SK-N-SH treated with all-trans-retinoic acid at 6 μM for 48 hours (cell line): ENCODE measurements at regions not wholly inside any gene's neighbourhood (a gene's known extent, or its start where the extent isn't known, plus 50 kb on each side); places are given as distances from the start of the nearest gene placed in this dataset.
A peak's percentile ranks its signal among the peaks of the same experiment; 100 is the strongest.

ENCODE experiments used
- ATAC-seq: fragments of 200-7000 bp; cut with Tn5 transposase; 3 replicates; pipeline ENCODE4 v1.9.1; 2020; ENCODE audit warnings: mild to moderate bottlenecking, moderate library complexity
- ARNTL ChIP-seq: fragments of 450-650 bp; formaldehyde crosslinking; IDR thresholded peaks from 2 replicates; pipeline ENCODE4 v1.5.0; 2020; ENCODE audit warnings: low read depth, mild to moderate bottlenecking, moderate library complexity, borderline replicate concordance
- BACH2 ChIP-seq: fragments of 250-450 bp; sonication (Bioruptor Pico); IDR thresholded peaks from 2 replicates; pipeline ENCODE4 v1.9.0; 2021; ENCODE audit warnings: mild to moderate bottlenecking, borderline replicate concordance
- CSDC2 ChIP-seq: fragments of 250-450 bp; sonication (Bioruptor Pico); IDR thresholded peaks from 2 replicates; pipeline ENCODE4 v1.5.0; 2020; ENCODE audit warnings: mild to moderate bottlenecking, moderate library complexity
- ESRRG ChIP-seq: fragments of 250-450 bp; sonication (Bioruptor Pico); IDR thresholded peaks from 2 replicates; pipeline ENCODE4 v1.6.1; 2021; ENCODE audit warnings: mild to moderate bottlenecking
- GLIS3 ChIP-seq: fragments of 250-450 bp; sonication (Bioruptor Pico); IDR thresholded peaks from 2 replicates; pipeline ENCODE4 v1.5.0; 2020; ENCODE audit warnings: mild to moderate bottlenecking, moderate library complexity
- OSR1 ChIP-seq: fragments of 250-450 bp; sonication (Bioruptor Pico); IDR thresholded peaks from 2 replicates; pipeline ENCODE4 v1.8.0; 2022; ENCODE audit warnings: moderate library complexity, mild to moderate bottlenecking, inconsistent platforms
- PPARA ChIP-seq: fragments of 250-450 bp; sonication (Bioruptor Pico); IDR thresholded peaks from 2 replicates; pipeline ENCODE4 v1.5.0; 2020; ENCODE audit warnings: mild to moderate bottlenecking, borderline replicate concordance
- RARB ChIP-seq: fragments of 250-450 bp; sonication (Bioruptor Pico); IDR thresholded peaks from 2 replicates; pipeline ENCODE4 v1.8.0; 2021; ENCODE audit warnings: mild to moderate bottlenecking, moderate library complexity
- SNAI2 ChIP-seq: fragments of 250-450 bp; sonication (Bioruptor Pico); IDR thresholded peaks from 2 replicates; pipeline ENCODE4 v1.5.0; 2020; ENCODE audit warnings: mild to moderate bottlenecking, moderate library complexity
- TCF4 ChIP-seq: fragments of 250-450 bp; sonication (Bioruptor Pico); IDR thresholded peaks from 2 replicates; pipeline ENCODE4 v1.8.0; 2021; ENCODE audit warnings: mild to moderate bottlenecking, moderate library complexity, borderline replicate concordance
- ZFP3 ChIP-seq: fragments of 250-450 bp; sonication (Bioruptor Pico); IDR thresholded peaks from 2 replicates; pipeline ENCODE4 v1.5.0; 2020; ENCODE audit warnings: mild to moderate bottlenecking, moderate library complexity
- ZFP30 ChIP-seq: fragments of 450-650 bp; formaldehyde crosslinking; IDR thresholded peaks from 2 replicates; pipeline ENCODE4 v1.5.0; 2022; ENCODE audit warnings: mild to moderate bottlenecking, moderate library complexity
- ZNF70 ChIP-seq: fragments of 450-650 bp; formaldehyde crosslinking; IDR thresholded peaks from 2 replicates; pipeline ENCODE4 v1.5.0; 2020; ENCODE audit warnings: mild to moderate bottlenecking, moderate library complexity
- ZNF8 ChIP-seq: fragments of 450-650 bp; formaldehyde crosslinking; IDR thresholded peaks from 2 replicates; pipeline ENCODE4 v1.5.0; 2020; ENCODE audit warnings: mild to moderate bottlenecking, moderate library complexity
- TF ChIP-seq, protein P1 (sequence below): fragments of 250-450 bp; sonication (Bioruptor Pico); IDR thresholded peaks from 2 replicates; pipeline ENCODE4 v1.5.1; 2021; ENCODE audit warnings: mild to moderate bottlenecking, moderate library complexity
- TF ChIP-seq, protein P2 (sequence below): fragments of 250-450 bp; sonication (Bioruptor Pico); IDR thresholded peaks from 2 replicates; pipeline ENCODE4 v1.8.0; 2021; ENCODE audit warnings: low read depth, mild to moderate bottlenecking, moderate library complexity, borderline replicate concordance
- TF ChIP-seq, protein P3 (sequence below): fragments of 250-450 bp; sonication (Bioruptor Pico); IDR thresholded peaks from 2 replicates; pipeline ENCODE4 v1.5.0; 2020; ENCODE audit warnings: mild to moderate bottlenecking, moderate library complexity
- TF ChIP-seq, protein P4 (sequence below): fragments of 250-450 bp; sonication (Bioruptor Pico); IDR thresholded peaks from 2 replicates; pipeline ENCODE4 v1.8.0; 2020; ENCODE audit warnings: mild to moderate bottlenecking, moderate library complexity, borderline replicate concordance

DNA sequence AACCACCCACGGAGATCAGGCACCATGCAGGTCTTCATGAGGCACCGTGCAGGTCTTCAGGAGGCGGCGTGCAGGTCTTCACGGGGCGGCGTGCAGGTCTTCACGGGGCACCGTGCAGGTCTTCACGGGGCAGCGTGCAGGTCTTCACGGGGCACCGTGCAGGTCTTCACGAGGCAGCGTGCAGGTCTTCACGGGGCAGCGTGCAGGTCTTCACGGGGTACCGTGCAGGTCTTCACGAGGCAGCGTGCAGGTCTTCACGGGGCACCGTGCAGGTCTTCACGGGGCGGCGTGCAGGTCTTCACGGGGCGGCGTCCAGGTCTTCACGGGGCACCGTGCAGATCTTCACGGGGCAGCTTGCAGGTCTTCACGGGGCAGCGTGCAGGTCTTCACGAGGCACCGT is 350.4 kb upstream of the PKDCC start:
- TF ChIP-seq ZFP3 (CRISPR knock-in tag) (no peak), ZNF8 (CRISPR knock-in tag) (no peak), PPARA (CRISPR knock-in tag) (no peak), TCF4 (no peak), ZNF70 (CRISPR knock-in tag) (no peak), RARB (CRISPR knock-in tag) (no peak), CSDC2 (CRISPR knock-in tag) (no peak), BACH2 (CRISPR knock-in tag) (no peak), ZFP30 (CRISPR knock-in tag) (no peak), OSR1 (CRISPR knock-in tag) (no peak), GLIS3 (CRISPR knock-in tag) (no peak), ARNTL (no peak), SNAI2 (CRISPR knock-in tag) (no peak), ESRRG (CRISPR knock-in tag) (no peak)
- TF ChIP-seq, protein P1, sequence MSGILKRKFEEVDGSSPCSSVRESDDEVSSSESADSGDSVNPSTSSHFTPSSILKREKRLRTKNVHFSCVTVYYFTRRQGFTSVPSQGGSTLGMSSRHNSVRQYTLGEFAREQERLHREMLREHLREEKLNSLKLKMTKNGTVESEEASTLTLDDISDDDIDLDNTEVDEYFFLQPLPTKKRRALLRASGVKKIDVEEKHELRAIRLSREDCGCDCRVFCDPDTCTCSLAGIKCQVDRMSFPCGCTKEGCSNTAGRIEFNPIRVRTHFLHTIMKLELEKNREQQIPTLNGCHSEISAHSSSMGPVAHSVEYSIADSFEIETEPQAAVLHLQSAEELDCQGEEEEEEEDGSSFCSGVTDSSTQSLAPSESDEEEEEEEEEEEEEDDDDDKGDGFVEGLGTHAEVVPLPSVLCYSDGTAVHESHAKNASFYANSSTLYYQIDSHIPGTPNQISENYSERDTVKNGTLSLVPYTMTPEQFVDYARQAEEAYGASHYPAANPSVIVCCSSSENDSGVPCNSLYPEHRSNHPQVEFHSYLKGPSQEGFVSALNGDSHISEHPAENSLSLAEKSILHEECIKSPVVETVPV (CRISPR knock-in tag) = no peak
- TF ChIP-seq, protein P2, sequence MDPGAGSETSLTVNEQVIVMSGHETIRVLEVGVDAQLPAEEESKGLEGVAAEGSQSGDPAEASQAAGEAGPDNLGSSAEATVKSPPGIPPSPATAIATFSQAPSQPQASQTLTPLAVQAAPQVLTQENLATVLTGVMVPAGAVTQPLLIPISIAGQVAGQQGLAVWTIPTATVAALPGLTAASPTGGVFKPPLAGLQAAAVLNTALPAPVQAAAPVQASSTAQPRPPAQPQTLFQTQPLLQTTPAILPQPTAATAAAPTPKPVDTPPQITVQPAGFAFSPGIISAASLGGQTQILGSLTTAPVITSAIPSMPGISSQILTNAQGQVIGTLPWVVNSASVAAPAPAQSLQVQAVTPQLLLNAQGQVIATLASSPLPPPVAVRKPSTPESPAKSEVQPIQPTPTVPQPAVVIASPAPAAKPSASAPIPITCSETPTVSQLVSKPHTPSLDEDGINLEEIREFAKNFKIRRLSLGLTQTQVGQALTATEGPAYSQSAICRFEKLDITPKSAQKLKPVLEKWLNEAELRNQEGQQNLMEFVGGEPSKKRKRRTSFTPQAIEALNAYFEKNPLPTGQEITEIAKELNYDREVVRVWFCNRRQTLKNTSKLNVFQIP (CRISPR knock-in tag) = no peak
- TF ChIP-seq, protein P3, sequence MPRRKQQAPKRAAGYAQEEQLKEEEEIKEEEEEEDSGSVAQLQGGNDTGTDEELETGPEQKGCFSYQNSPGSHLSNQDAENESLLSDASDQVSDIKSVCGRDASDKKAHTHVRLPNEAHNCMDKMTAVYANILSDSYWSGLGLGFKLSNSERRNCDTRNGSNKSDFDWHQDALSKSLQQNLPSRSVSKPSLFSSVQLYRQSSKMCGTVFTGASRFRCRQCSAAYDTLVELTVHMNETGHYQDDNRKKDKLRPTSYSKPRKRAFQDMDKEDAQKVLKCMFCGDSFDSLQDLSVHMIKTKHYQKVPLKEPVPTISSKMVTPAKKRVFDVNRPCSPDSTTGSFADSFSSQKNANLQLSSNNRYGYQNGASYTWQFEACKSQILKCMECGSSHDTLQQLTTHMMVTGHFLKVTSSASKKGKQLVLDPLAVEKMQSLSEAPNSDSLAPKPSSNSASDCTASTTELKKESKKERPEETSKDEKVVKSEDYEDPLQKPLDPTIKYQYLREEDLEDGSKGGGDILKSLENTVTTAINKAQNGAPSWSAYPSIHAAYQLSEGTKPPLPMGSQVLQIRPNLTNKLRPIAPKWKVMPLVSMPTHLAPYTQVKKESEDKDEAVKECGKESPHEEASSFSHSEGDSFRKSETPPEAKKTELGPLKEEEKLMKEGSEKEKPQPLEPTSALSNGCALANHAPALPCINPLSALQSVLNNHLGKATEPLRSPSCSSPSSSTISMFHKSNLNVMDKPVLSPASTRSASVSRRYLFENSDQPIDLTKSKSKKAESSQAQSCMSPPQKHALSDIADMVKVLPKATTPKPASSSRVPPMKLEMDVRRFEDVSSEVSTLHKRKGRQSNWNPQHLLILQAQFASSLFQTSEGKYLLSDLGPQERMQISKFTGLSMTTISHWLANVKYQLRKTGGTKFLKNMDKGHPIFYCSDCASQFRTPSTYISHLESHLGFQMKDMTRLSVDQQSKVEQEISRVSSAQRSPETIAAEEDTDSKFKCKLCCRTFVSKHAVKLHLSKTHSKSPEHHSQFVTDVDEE (CRISPR knock-in tag) = no peak
- TF ChIP-seq, protein P4, sequence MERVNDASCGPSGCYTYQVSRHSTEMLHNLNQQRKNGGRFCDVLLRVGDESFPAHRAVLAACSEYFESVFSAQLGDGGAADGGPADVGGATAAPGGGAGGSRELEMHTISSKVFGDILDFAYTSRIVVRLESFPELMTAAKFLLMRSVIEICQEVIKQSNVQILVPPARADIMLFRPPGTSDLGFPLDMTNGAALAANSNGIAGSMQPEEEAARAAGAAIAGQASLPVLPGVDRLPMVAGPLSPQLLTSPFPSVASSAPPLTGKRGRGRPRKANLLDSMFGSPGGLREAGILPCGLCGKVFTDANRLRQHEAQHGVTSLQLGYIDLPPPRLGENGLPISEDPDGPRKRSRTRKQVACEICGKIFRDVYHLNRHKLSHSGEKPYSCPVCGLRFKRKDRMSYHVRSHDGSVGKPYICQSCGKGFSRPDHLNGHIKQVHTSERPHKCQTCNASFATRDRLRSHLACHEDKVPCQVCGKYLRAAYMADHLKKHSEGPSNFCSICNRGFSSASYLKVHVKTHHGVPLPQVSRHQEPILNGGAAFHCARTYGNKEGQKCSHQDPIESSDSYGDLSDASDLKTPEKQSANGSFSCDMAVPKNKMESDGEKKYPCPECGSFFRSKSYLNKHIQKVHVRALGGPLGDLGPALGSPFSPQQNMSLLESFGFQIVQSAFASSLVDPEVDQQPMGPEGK = no peak
- no peak for ATAC-seq

DNA sequence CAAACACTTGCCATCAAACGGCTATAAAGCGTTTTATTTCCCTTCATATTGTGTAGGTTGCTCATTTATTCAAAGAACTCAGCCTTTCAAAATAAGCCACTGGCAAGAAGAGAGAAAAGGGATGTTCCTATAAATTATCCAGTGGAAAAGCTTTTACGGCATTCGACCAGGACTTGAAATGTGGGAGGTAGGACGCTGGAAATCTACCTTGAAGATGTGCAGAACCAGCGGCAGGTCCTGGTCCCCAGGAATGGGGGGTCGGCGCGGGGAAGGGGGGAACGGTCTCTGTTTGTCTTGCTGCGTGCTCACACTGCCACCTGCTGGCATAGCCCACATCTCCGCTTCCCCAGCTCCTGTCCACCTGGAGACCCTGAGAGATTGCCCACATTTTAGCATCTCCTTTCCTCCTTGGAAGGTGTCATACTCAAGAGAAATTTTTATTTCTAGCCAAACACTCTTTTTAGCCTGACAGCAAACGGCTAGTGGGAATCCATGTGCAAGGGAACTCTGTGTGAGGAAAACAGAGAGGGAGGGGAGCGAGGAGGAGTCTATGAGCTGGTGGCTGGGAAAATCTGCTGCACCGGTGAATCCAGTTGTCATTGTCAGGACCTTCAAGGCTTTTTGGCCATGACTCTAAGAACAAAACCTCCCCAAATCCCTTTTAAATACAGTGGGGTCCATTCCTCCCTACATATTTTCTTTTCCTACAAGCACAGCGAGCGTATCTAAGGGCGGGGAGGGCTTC is 349.0 kb upstream of the PKDCC start:
- peak; percentile 84 for ATAC-seq

More for the DNA sequence above, 349.0 kb upstream of the PKDCC start:
- TF ChIP-seq CSDC2 (CRISPR knock-in tag) (no peak), GLIS3 (CRISPR knock-in tag) (no peak)
- TF ChIP-seq, protein P3 (CRISPR knock-in tag) = peak; percentile 11; the same call in 1 of the 2 replicates
- TF ChIP-seq, all 23 proteins: peak for 1
